Spleen (tissue), 7 donors: ENCODE measurements at regions not wholly inside any gene's neighbourhood (a gene's known extent, or its start where the extent isn't known, plus 50 kb on each side); places are given as distances from the start of the nearest gene placed in this dataset.

ENCODE experiments used
- CTCF ChIP-seq, 11 experiments: fragments of 200-600 bp in 7 of 11; fragments of 450-650 bp in 4 of 11; sonication (generic) in 4 of 11; IDR thresholded peaks in 8 of 11; conservative IDR thresholded peaks in 3 of 11; 1 replicate in 7 of 11; 2 replicates in 4 of 11; pipeline versions ENCODE4 v1.4.0 to v1.8.0; 2016 to 2021; ENCODE audit warnings: antibody characterized with exemption in 11 of 11, inconsistent platforms in 4 of 11, mild to moderate bottlenecking in 1 of 11
- POLR2A ChIP-seq, 3 donors: fragments of 450-650 bp; IDR thresholded peaks; one replicate each; pipeline ENCODE4 v1.5.1; 2017; ENCODE audit warnings: antibody characterized with exemption in 3 of 3, mild to moderate bottlenecking in 1 of 3
- donor health status: DM: no; HTN: no; CAD: no; lungs with moderate emphysema.
- donor health status: DM: no; HTN: no; CAD: no.
- donor health status: DM: no; HTN: no; CAD: no.

GRCh38 chr9:28203036-28203435 is 629.8 kb upstream of the C9orf72 start:
- TF ChIP-seq POLR2A (IDR thresholded peaks at IDR 0.05) (no peak), CTCF (IDR thresholded peaks at IDR 0.05 in 8 of 11, conservative IDR thresholded peaks at IDR 0.05 in 3 of 11) (no peak)
